ENCODE measurements at regions not wholly inside any gene's neighbourhood (a gene's known extent, or its start where the extent isn't known, plus 50 kb on each side); places are given as distances from the start of the nearest gene placed in this dataset.

DNA sequence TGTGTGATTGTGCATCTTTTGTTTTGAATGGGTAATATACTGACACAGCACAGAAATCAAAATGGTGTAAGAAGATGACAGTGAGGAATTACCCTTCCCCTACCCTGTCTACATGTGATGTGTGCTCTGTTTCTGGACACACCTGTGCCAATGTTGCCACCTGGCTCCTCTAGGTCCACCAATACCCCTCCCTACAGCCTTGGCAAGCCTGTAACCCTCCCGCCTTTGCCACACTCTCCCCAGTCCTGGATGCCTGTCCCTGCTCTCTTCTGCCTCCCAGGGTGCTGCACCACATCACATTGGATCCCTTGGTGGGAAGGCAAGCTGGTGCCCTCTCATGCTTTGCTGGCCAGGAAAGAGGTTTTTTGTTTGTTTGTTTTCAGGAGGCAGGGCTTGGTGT lies 289.5 kb upstream of the N4BP1 start:
- Histone ChIP-seq H3K9ac (ENCODE audit: low read depth in 1 of 2, low read length in 2 of 2) (no peak overlapping the region), H3K27me3 (ENCODE audit: control insufficient read depth in 2 of 2, insufficient read depth in 2 of 2, low read length in 2 of 2) (peaks cover 0 to 8% of the 10 kb centered on the region in 2 donors), H3K36me3 (ENCODE audit: control insufficient read depth in 2 of 2, insufficient read depth in 2 of 2, low read length in 2 of 2) (no peaks in the 10 kb centered on the region), H3K4me3 (ENCODE audit: low read length in 2 of 2) (no peak overlapping the region), H3K9me3 (ENCODE audit: control insufficient read depth in 2 of 2, low read length in 2 of 2) (no peaks in the 10 kb centered on the region), H3K4me1 (ENCODE audit: control insufficient read depth in 2 of 2, insufficient read depth in 2 of 2, low read length in 2 of 2) (no peaks in the 10 kb centered on the region), H3K27ac (ENCODE audit: low read depth in 2 of 2, low read length in 2 of 2) (no peak overlapping the region)

DNA sequence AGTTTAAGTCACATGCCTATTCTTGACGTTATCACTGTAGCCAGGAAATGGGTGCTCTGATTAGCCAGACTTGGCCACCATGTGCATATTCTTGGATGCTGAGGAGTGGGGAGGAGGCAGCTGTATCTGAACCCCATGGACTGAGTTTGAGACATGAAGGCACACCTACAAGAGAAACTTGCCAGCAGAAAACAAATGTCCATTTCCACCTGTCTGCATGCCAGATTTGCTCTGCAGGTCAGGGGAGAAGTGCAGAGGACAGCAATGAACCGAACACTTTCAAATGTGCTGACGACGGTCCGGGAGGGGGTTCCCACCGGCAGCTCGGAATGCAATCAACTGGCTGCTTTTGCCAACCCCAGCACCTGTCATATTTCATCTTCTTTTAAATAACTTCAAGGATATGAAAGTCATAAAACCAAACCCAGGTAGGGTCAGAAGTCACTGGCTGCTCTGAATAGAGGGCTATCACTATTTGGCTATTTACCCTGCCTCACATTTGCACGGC lies 287.8 kb upstream of the N4BP1 start:
- Histone ChIP-seq H3K9ac (ENCODE audit: low read depth in 1 of 2, low read length in 2 of 2) (no peak overlapping the region), H3K4me3 (ENCODE audit: low read length in 2 of 2) (no peak overlapping the region), H3K4me1 (ENCODE audit: control insufficient read depth in 2 of 2, insufficient read depth in 2 of 2, low read length in 2 of 2) (no peaks in the 10 kb centered on the region), H3K9me3 (ENCODE audit: control insufficient read depth in 2 of 2, low read length in 2 of 2) (no peaks in the 10 kb centered on the region), H3K27me3 (ENCODE audit: control insufficient read depth in 2 of 2, insufficient read depth in 2 of 2, low read length in 2 of 2) (peaks cover 0 to 1% of the 10 kb centered on the region in 2 donors), H3K27ac (ENCODE audit: low read depth in 2 of 2, low read length in 2 of 2) (no peak overlapping the region), H3K36me3 (ENCODE audit: control insufficient read depth in 2 of 2, insufficient read depth in 2 of 2, low read length in 2 of 2) (no peaks in the 10 kb centered on the region)

DNA sequence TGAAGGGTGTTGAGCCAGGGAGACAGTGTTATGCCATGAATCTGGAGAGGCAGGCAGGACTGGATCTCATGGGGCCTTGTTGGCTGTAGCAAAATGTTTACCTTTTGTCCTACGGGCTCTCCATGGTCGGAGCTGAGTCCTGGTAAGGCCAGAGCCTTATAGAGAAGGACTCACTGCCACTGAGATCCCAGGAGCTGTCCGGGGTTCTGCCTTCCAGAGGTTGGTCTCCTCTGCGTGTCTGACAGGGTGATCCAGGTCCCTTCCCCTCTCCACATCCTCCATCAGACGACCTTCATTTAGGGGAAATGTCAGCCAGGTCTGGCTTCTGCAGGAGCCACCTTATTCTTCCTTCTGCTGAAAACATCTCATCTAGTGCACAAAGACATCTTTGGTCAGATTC lies 285.2 kb upstream of the N4BP1 start:
- Histone ChIP-seq H3K9ac (ENCODE audit: low read depth in 1 of 2, low read length in 2 of 2) (no peak overlapping the region), H3K4me1 (ENCODE audit: control insufficient read depth in 2 of 2, insufficient read depth in 2 of 2, low read length in 2 of 2) (no peaks in the 10 kb centered on the region), H3K9me3 (ENCODE audit: control insufficient read depth in 2 of 2, low read length in 2 of 2) (no peaks in the 10 kb centered on the region), H3K27me3 (ENCODE audit: control insufficient read depth in 2 of 2, insufficient read depth in 2 of 2, low read length in 2 of 2) (no peaks in the 10 kb centered on the region), H3K36me3 (ENCODE audit: control insufficient read depth in 2 of 2, insufficient read depth in 2 of 2, low read length in 2 of 2) (no peaks in the 10 kb centered on the region), H3K4me3 (ENCODE audit: low read length in 2 of 2) (no peak overlapping the region), H3K27ac (ENCODE audit: low read depth in 2 of 2, low read length in 2 of 2) (no peak overlapping the region)

DNA sequence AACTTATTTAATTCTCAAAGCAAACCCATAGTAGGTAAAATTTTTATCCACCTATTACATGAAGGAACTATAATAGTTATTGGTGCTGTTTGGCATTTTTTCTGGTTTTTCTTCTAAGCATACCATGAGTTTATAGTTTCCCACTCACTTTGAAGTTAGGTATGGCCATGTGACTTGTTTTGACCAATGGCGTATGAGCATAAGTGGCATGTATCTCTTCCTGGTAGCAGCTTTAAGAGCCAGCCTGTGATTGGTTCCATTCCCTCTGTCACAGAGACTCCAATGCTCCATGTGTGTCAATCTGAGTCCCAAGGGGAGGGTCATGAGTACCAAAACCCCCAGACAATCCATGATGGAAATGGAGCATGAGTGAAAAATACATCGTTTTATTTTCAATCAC lies 282.9 kb upstream of the N4BP1 start:
- Histone ChIP-seq H3K9ac (ENCODE audit: low read depth in 1 of 2, low read length in 2 of 2) (no peak overlapping the region), H3K27me3 (ENCODE audit: control insufficient read depth in 2 of 2, insufficient read depth in 2 of 2, low read length in 2 of 2) (no peaks in the 10 kb centered on the region), H3K27ac (ENCODE audit: low read depth in 2 of 2, low read length in 2 of 2) (no peak overlapping the region), H3K36me3 (ENCODE audit: control insufficient read depth in 2 of 2, insufficient read depth in 2 of 2, low read length in 2 of 2) (no peaks in the 10 kb centered on the region), H3K4me3 (ENCODE audit: low read length in 2 of 2) (no peak overlapping the region), H3K9me3 (ENCODE audit: control insufficient read depth in 2 of 2, low read length in 2 of 2) (no peaks in the 10 kb centered on the region), H3K4me1 (ENCODE audit: control insufficient read depth in 2 of 2, insufficient read depth in 2 of 2, low read length in 2 of 2) (no peaks in the 10 kb centered on the region)

DNA sequence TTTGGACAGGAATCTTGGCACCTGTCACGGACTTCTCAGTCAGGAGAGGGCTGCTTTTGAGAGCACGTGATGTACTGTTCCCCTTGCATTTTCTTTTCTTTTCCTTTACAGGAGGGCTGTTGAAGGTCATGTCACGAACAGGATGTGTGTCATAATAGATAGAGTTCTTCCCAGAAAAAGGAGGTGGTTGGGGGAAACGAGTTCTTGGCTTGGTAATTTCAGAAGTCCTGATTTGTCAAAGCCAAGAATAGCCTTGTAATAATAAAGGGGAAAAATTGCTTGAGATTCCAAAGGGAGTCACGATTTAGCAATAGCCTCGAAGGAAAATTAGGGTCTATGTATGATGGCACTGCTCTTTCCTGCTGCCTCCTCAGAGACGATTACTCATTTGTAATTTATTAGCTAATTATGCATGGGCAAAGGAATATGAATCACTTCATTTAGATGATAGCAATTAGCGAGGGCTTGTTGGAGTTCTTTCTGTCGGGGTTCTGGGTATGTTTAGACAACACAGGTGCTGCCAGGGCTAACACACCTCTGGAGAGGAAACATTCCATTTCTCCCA lies 277.7 kb upstream of the N4BP1 start:
- no peaks in the 10 kb centered on the region for H3K9me3 ChIP-seq (ENCODE audit: control insufficient read depth in 2 of 2, low read length in 2 of 2)
- H3K9ac ChIP-seq (ENCODE audit: low read depth in 1 of 2, low read length in 2 of 2): no peak overlapping the region
- no peak overlapping the region for H3K4me3 ChIP-seq (ENCODE audit: low read length in 2 of 2)
- H3K27me3 ChIP-seq (ENCODE audit: control insufficient read depth in 2 of 2, insufficient read depth in 2 of 2, low read length in 2 of 2): no peaks in the 10 kb centered on the region
- no peaks in the 10 kb centered on the region for H3K4me1 ChIP-seq (ENCODE audit: control insufficient read depth in 2 of 2, insufficient read depth in 2 of 2, low read length in 2 of 2)
- no peak overlapping the region for H3K27ac ChIP-seq (ENCODE audit: low read depth in 2 of 2, low read length in 2 of 2)
- H3K36me3 ChIP-seq (ENCODE audit: control insufficient read depth in 2 of 2, insufficient read depth in 2 of 2, low read length in 2 of 2): no peaks in the 10 kb centered on the region

DNA sequence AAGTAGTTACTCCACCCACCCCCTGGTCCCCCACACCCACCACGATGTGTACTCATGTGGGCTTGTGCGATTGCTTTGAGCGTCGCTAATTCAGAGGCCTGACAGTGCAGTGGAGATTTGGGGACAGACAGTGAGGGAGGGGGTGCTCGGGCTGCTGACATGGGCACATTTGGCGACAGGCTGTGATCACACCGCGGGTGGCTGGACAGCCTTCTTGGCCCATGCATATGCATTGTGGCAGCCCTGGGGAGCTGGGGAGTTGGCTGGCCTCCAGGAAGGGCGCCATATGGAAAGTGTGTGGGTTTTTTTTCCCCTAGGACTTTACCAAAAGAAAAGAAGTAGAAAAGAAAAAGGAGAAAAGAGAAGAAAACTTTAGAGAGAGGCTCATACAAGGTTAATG lies 275.5 kb upstream of the N4BP1 start:
- Histone ChIP-seq H3K9me3 (ENCODE audit: control insufficient read depth in 2 of 2, low read length in 2 of 2) (no peaks in the 10 kb centered on the region), H3K4me3 (ENCODE audit: low read length in 2 of 2) (no peak overlapping the region), H3K4me1 (ENCODE audit: control insufficient read depth in 2 of 2, insufficient read depth in 2 of 2, low read length in 2 of 2) (no peaks in the 10 kb centered on the region), H3K36me3 (ENCODE audit: control insufficient read depth in 2 of 2, insufficient read depth in 2 of 2, low read length in 2 of 2) (no peaks in the 10 kb centered on the region), H3K27ac (ENCODE audit: low read depth in 2 of 2, low read length in 2 of 2) (no peak overlapping the region), H3K9ac (ENCODE audit: low read depth in 1 of 2, low read length in 2 of 2) (no peak overlapping the region), H3K27me3 (ENCODE audit: control insufficient read depth in 2 of 2, insufficient read depth in 2 of 2, low read length in 2 of 2) (no peaks in the 10 kb centered on the region)

DNA sequence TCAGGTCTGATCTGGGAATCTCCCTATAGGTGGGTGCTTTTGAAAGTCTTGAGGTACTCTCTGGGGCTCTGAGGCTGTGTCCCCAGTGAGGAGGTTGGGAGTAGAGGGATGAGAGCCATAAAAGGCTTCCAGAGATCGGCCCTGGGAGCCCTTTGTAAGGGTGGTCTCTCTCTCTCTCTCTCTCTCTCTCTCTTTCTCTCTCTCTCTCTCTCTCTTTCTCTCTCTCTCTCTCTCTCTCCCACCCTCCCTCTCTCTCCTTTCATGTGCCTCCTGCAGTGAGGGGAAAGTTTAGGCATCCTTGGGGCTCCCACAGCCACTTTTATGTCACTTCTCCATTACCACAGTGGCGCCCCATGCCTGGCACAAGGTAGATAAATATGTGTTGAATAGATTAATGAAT lies 271.3 kb upstream of the N4BP1 start:
- Histone ChIP-seq H3K4me1 (ENCODE audit: control insufficient read depth in 2 of 2, insufficient read depth in 2 of 2, low read length in 2 of 2) (no peaks in the 10 kb centered on the region), H3K9me3 (ENCODE audit: control insufficient read depth in 2 of 2, low read length in 2 of 2) (no peaks in the 10 kb centered on the region), H3K9ac (ENCODE audit: low read depth in 1 of 2, low read length in 2 of 2) (no peak overlapping the region), H3K27ac (ENCODE audit: low read depth in 2 of 2, low read length in 2 of 2) (no peak overlapping the region), H3K4me3 (ENCODE audit: low read length in 2 of 2) (no peak overlapping the region), H3K27me3 (ENCODE audit: control insufficient read depth in 2 of 2, insufficient read depth in 2 of 2, low read length in 2 of 2) (no peaks in the 10 kb centered on the region), H3K36me3 (ENCODE audit: control insufficient read depth in 2 of 2, insufficient read depth in 2 of 2, low read length in 2 of 2) (no peaks in the 10 kb centered on the region)

DNA sequence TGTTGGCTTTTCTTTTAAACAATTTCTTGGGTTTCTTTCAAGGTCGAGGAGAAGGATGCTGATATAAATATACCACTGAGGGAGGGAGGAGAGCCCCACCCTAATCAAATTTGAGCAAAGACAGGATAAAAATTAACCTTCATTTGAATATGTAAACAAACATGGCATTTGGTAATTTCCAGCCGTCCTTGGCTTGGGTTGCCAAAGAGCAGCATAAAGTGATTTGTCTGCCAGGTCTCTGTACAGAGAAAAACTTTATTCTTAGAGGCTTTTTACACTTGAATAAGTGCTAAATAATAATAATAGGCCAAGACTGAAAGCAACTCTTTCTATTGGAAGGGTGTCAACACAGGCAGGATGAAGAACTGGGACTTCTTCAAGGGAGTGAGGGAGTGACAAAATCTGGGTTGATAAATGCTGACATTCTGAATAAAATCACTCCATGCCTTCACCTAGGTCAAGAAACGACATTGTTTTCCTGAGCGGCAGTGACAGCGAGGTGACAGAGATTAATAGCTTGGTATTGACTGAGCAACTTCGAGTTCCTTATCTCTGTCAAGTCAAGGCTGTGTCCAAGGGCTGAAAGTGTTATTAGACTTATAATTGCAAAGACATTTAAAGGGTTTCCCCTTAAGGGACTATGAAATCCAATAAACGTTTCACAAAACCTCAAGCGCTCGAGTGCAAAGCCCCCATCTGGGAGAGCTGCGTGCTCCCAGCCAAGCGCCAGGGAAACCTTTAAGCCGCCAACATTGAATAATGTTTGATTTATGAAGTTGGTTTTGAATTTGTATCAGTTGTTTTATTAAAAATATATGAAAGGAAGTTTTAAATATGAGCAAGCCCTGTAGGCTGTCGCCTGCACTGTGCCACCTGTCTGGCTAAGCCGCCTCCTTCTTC lies 269.5 kb upstream of the N4BP1 start:
- H3K27me3 ChIP-seq (ENCODE audit: control insufficient read depth in 2 of 2, insufficient read depth in 2 of 2, low read length in 2 of 2): no peaks in the 10 kb centered on the region
- H3K4me1 ChIP-seq (ENCODE audit: control insufficient read depth in 2 of 2, insufficient read depth in 2 of 2, low read length in 2 of 2): no peaks in the 10 kb centered on the region
- no peaks in the 10 kb centered on the region for H3K9me3 ChIP-seq (ENCODE audit: control insufficient read depth in 2 of 2, low read length in 2 of 2)
- H3K4me3 ChIP-seq (ENCODE audit: low read length in 2 of 2): no peak overlapping the region
- H3K9ac ChIP-seq (ENCODE audit: low read depth in 1 of 2, low read length in 2 of 2): no peak overlapping the region
- no peak overlapping the region for H3K27ac ChIP-seq (ENCODE audit: low read depth in 2 of 2, low read length in 2 of 2)
- no peaks in the 10 kb centered on the region for H3K36me3 ChIP-seq (ENCODE audit: control insufficient read depth in 2 of 2, insufficient read depth in 2 of 2, low read length in 2 of 2)

DNA sequence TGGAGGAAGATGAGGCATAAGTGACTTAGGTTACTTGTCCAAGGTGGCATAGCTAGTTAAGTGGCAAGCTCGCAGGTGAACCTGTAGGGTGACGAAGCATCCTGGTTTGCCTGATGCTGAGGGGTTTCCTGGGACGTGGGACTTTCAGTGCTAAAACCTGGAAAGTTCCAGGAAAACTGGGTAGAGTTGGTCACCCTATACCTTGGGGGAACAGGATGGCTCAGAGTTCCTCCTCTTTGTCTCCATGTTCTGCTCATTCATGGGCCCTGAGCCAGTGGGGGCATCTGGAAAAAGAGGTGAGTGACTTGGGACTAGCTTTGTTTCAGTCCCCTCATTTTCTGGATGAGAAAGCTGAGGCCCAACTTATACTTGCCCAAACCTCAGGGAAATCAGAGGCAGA lies 268.0 kb upstream of the N4BP1 start:
- H3K9me3 ChIP-seq (ENCODE audit: control insufficient read depth in 2 of 2, low read length in 2 of 2): no peaks in the 10 kb centered on the region
- no peaks in the 10 kb centered on the region for H3K4me1 ChIP-seq (ENCODE audit: control insufficient read depth in 2 of 2, insufficient read depth in 2 of 2, low read length in 2 of 2)
- H3K4me3 ChIP-seq (ENCODE audit: low read length in 2 of 2): no peak overlapping the region
- H3K27ac ChIP-seq (ENCODE audit: low read depth in 2 of 2, low read length in 2 of 2): no peak overlapping the region
- H3K9ac ChIP-seq (ENCODE audit: low read depth in 1 of 2, low read length in 2 of 2): no peak overlapping the region
- no peaks in the 10 kb centered on the region for H3K27me3 ChIP-seq (ENCODE audit: control insufficient read depth in 2 of 2, insufficient read depth in 2 of 2, low read length in 2 of 2)
- no peaks in the 10 kb centered on the region for H3K36me3 ChIP-seq (ENCODE audit: control insufficient read depth in 2 of 2, insufficient read depth in 2 of 2, low read length in 2 of 2)

DNA sequence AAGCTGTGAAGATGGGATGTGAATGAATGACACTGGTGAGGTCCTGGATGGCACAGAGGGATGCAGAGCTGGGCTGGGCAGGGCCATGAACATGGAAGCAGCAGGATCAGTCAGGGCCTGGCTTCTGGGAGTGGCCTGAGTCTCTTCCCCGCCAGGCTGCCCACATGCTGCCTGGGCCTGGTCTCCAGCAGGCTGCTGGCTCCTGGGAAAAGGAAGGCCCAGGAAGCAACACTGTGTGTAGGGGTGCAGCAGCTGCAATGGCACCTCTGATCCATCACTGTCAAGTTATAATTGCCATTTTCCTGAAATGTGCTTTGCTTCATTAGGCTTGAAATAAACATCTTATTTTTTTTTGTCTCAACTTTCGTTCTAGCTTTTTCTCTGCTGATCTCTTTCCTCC lies 260.2 kb upstream of the N4BP1 start:
- Histone ChIP-seq H3K27me3 (ENCODE audit: control insufficient read depth in 2 of 2, insufficient read depth in 2 of 2, low read length in 2 of 2) (no peaks in the 10 kb centered on the region), H3K27ac (ENCODE audit: low read depth in 2 of 2, low read length in 2 of 2) (no peak overlapping the region), H3K4me3 (ENCODE audit: low read length in 2 of 2) (no peak overlapping the region), H3K9me3 (ENCODE audit: control insufficient read depth in 2 of 2, low read length in 2 of 2) (no peaks in the 10 kb centered on the region), H3K36me3 (ENCODE audit: control insufficient read depth in 2 of 2, insufficient read depth in 2 of 2, low read length in 2 of 2) (no peaks in the 10 kb centered on the region), H3K4me1 (ENCODE audit: control insufficient read depth in 2 of 2, insufficient read depth in 2 of 2, low read length in 2 of 2) (no peaks in the 10 kb centered on the region), H3K9ac (ENCODE audit: low read depth in 1 of 2, low read length in 2 of 2) (no peak overlapping the region)
